H1 (cell line): ENCODE measurements at regions not wholly inside any gene's neighbourhood (a gene's known extent, or its start where the extent isn't known, plus 50 kb on each side); places are given as distances from the start of the nearest gene placed in this dataset.

Experiments used
- CTCF ChIA-PET: fragments of 300-600 bp; sonication (Branson Sonifier 250); formaldehyde crosslinking; loops from one replicate; lab custom pipeline; 2021; ENCODE audit not compliant: partially characterized antibody; lab: Charles Lee
- POLR2A ChIA-PET: fragments of 300-600 bp; sonication (Branson Sonifier 250); formaldehyde crosslinking; loops from one replicate; lab custom pipeline; 2021; ENCODE audit warnings: inconsistent platforms; ENCODE audit not compliant: partially characterized antibody; lab: Charles Lee
- DNase-seq, 2 experiments: peaks; one replicate each; pipeline versions ENCODE4 v3.0.0 to v3.0.0-alpha.2; 2010 to 2022; ENCODE audit warnings: low spot score in 2 of 2, low read depth in 1 of 2, mixed read lengths in 1 of 2
- FAIRE-seq: peaks from 2 replicates; lab custom pipeline; 2011; peaks lifted over from hg19 to GRCh38; lab: Jason Lieb, UNC
- H2AFZ ChIP-seq: 2 replicates; pipeline ENCODE4 v1.8.1; 2012; ENCODE audit warnings: low read length, inconsistent platforms
- H2AK5ac ChIP-seq: 2 replicates; pipeline ENCODE4 v1.6.1; 2013; ENCODE audit warnings: low read depth, low read length
- H2BK120ac ChIP-seq: replicated peaks from 2 replicates; pipeline ENCODE3; 2013; ENCODE audit warnings: low read depth, low read length, inconsistent platforms
- H2BK12ac ChIP-seq: 2 replicates; pipeline ENCODE4 v1.6.1; 2013; ENCODE audit warnings: low read depth, low read length
- H2BK15ac ChIP-seq: 2 replicates; pipeline ENCODE4 v1.6.1; 2013; ENCODE audit warnings: low read length
- H2BK20ac ChIP-seq: 2 replicates; pipeline ENCODE4 v1.6.1; 2013; ENCODE audit warnings: low read length
- H2BK5ac ChIP-seq: 2 replicates; pipeline ENCODE4 v1.6.1; 2013; ENCODE audit warnings: low read depth, low read length
- H3K14ac ChIP-seq: 2 replicates; pipeline ENCODE4 v1.6.1; 2013; ENCODE audit warnings: inconsistent platforms; ENCODE audit not compliant: insufficient read length
- H3K18ac ChIP-seq: 2 replicates; pipeline ENCODE4 v1.6.1; 2013; ENCODE audit warnings: low read length; ENCODE audit errors: extremely low read depth
- H3K23ac ChIP-seq: 2 replicates; pipeline ENCODE4 v1.6.1; 2013; ENCODE audit warnings: inconsistent platforms; ENCODE audit not compliant: insufficient read length
- H3K23me2 ChIP-seq: 2 replicates; pipeline ENCODE4 v1.6.1; 2013; ENCODE audit warnings: low read depth, low read length
- H3K27ac ChIP-seq: 2 replicates; pipeline ENCODE4 v1.6.1; 2011; ENCODE audit warnings: low read depth, low read length, inconsistent platforms
- H3K27me3 ChIP-seq, 4 experiments: replicated peaks in 1 of 4; 1 replicate in 1 of 4; 2 replicates in 3 of 4; pipeline versions ENCODE4 v1.6.1 to v1.8.1; 2011 to 2013; ENCODE audit warnings: low read length in 3 of 4, mild to moderate bottlenecking in 3 of 4, inconsistent platforms in 2 of 4, mixed read lengths in 2 of 4, moderate library complexity in 1 of 4; ENCODE audit not compliant: control insufficient read depth in 3 of 4, insufficient read depth in 3 of 4; ENCODE audit errors: extremely low read depth in 1 of 4
- H3K36me3 ChIP-seq, 4 experiments: 2 replicates each; pipeline versions ENCODE4 v1.6.1 to v1.8.1; 2011 to 2013; ENCODE audit warnings: mild to moderate bottlenecking in 4 of 4, low read length in 3 of 4, moderate library complexity in 2 of 4, control low read depth in 1 of 4, inconsistent platforms in 1 of 4; ENCODE audit not compliant: insufficient read depth in 4 of 4, control insufficient read depth in 2 of 4
- H3K4ac ChIP-seq: replicated peaks from 2 replicates; pipeline ENCODE3; 2013; ENCODE audit warnings: low read length, low read depth, mixed read lengths, inconsistent platforms; ENCODE audit not compliant: insufficient read length
- H3K4me1 ChIP-seq, 4 experiments: replicated peaks in 1 of 4; 1 replicate in 1 of 4; 2 replicates in 3 of 4; pipeline versions ENCODE4 v1.6.1 to v1.8.1; 2011 to 2013; ENCODE audit warnings: low read length in 3 of 4, inconsistent platforms in 2 of 4, mixed read lengths in 1 of 4; ENCODE audit not compliant: insufficient read depth in 4 of 4, control insufficient read depth in 3 of 4
- H3K4me2 ChIP-seq, 2 experiments: 2 replicates each; pipeline versions ENCODE4 v1.6.1 to v1.8.1; 2011 to 2013; ENCODE audit warnings: low read depth in 2 of 2, low read length in 2 of 2, control low read depth in 1 of 2, inconsistent platforms in 1 of 2, mild to moderate bottlenecking in 1 of 2; ENCODE audit not compliant: insufficient read depth in 1 of 2
- H3K4me3 ChIP-seq, 4 experiments: fragments of 200-600, 300-600 bp in 1 of 4; sonication (generic), shearing (Covaris generic), sonication (Bioruptor Twin) in 1 of 4; 2 replicates each; pipeline versions ENCODE4 v1.5.1 to v1.8.1; 2011 to 2016; ENCODE audit warnings: low read length in 4 of 4, low read depth in 3 of 4, control low read depth in 2 of 4, inconsistent platforms in 2 of 4, mild to moderate bottlenecking in 2 of 4, mixed read lengths in 1 of 4, moderate library complexity in 1 of 4; ENCODE audit not compliant: insufficient read depth in 2 of 4; ENCODE audit errors: extremely low read depth in 1 of 4
- H3K56ac ChIP-seq: replicated peaks from 2 replicates; pipeline ENCODE3; 2013; ENCODE audit warnings: low read depth, mild to moderate bottlenecking, mixed read lengths, low read length, inconsistent platforms; ENCODE audit not compliant: insufficient read length
- H3K79me1 ChIP-seq: 2 replicates; pipeline ENCODE4 v1.6.1; 2013; ENCODE audit warnings: low read depth, low read length, control low read depth
- H3K79me2 ChIP-seq, 2 experiments: 2 replicates each; pipeline versions ENCODE4 v1.6.1 to v1.8.1; 2012 to 2013; ENCODE audit warnings: low read length in 2 of 2, mild to moderate bottlenecking in 2 of 2, inconsistent platforms in 1 of 2; ENCODE audit not compliant: insufficient read depth in 2 of 2, control insufficient read depth in 1 of 2
- H3K9ac ChIP-seq, 4 experiments: replicated peaks in 1 of 4; 1 replicate in 1 of 4; 2 replicates in 3 of 4; pipeline versions ENCODE4 v1.6.1 to v1.8.1; 2011 to 2013; ENCODE audit warnings: low read depth in 3 of 4, low read length in 3 of 4, control low read depth in 2 of 4, mild to moderate bottlenecking in 2 of 4, moderate library complexity in 2 of 4, inconsistent platforms in 1 of 4; ENCODE audit errors: extremely low read depth in 1 of 4
- H3K9me3 ChIP-seq, 2 experiments: 2 replicates each; pipeline versions ENCODE4 v1.6.1 to v1.8.1; 2012 to 2013; ENCODE audit warnings: mild to moderate bottlenecking in 2 of 2, moderate library complexity in 2 of 2, control low read depth in 1 of 2, inconsistent platforms in 1 of 2, low read depth in 1 of 2, low read length in 1 of 2, mixed read lengths in 1 of 2; ENCODE audit not compliant: insufficient read depth in 2 of 2
- H4K20me1 ChIP-seq, 2 experiments: replicated peaks in 1 of 2; 2 replicates each; pipeline versions ENCODE3 to v1.8.1; 2011 to 2013; ENCODE audit warnings: inconsistent platforms in 2 of 2, low read length in 2 of 2, mild to moderate bottlenecking in 1 of 2; ENCODE audit not compliant: insufficient read depth in 2 of 2, control insufficient read depth in 1 of 2
- H4K5ac ChIP-seq: 2 replicates; pipeline ENCODE4 v1.6.1; 2013; ENCODE audit warnings: low read length, low read depth, mixed read lengths, inconsistent platforms; ENCODE audit not compliant: insufficient read length
- H4K8ac ChIP-seq: 2 replicates; pipeline ENCODE4 v1.8.0; 2013; ENCODE audit warnings: mild to moderate bottlenecking, moderate library complexity, low read length, inconsistent platforms; ENCODE audit not compliant: insufficient read depth; ENCODE audit errors: extremely low read depth
- H4K91ac ChIP-seq: replicated peaks from 2 replicates; pipeline ENCODE3; 2013; ENCODE audit warnings: low read length, mixed read lengths, inconsistent platforms; ENCODE audit not compliant: insufficient read length
- ASH2L ChIP-seq: fragments of 200-600, 300-600 bp; sonication (generic); IDR thresholded peaks from one replicate; pipeline ENCODE4 v1.7.1; 2017; ENCODE audit warnings: low read length
- CTCF ChIP-seq, 3 experiments: IDR thresholded peaks; 1 replicate in 2 of 3; 2 replicates in 1 of 3; pipeline versions ENCODE4 v1.5.1 to v1.6.1; 2011; ENCODE audit warnings: low read length in 3 of 3, mild to moderate bottlenecking in 3 of 3, inconsistent platforms in 2 of 3, low read depth in 1 of 3, moderate library complexity in 1 of 3; ENCODE audit not compliant: insufficient read depth in 1 of 3; ENCODE audit errors: control extremely low read depth in 1 of 3
- NRF1 ChIP-seq: IDR thresholded peaks from 2 replicates; pipeline ENCODE4 v1.6.1; 2011; ENCODE audit warnings: mild to moderate bottlenecking, low read depth, low read length, improper control_type of control experiment
- RAD21 ChIP-seq, 2 experiments: IDR thresholded peaks in 1 of 2; conservative IDR thresholded peaks in 1 of 2; 2 replicates each; pipeline ENCODE4 v1.6.1; 2011; ENCODE audit warnings: low read depth in 2 of 2, low read length in 2 of 2, improper control_type of control experiment in 1 of 2, inconsistent platforms in 1 of 2, mild to moderate bottlenecking in 1 of 2, moderate library complexity in 1 of 2
- WGBS, 2 experiments: shearing (Covaris generic) in 1 of 2; methylation state at CpG; one replicate each; pipeline versions ENCODE4 v1.1.6 to v1.1.7; 2013 to 2015; ENCODE audit warnings: low lambda C conversion rate in 2 of 2, mixed read lengths in 2 of 2, inconsistent platforms in 1 of 2, low coverage in 1 of 2, missing lambda C conversion rate in 1 of 2; ENCODE audit not compliant: insufficient replicate concordance in 2 of 2, insufficient coverage in 1 of 2, insufficient read length in 1 of 2; ENCODE audit errors: extremely low coverage in 1 of 2, missing lambda C conversion rate in 1 of 2; 5-methylcytosine and 5-hydroxymethylcytosine counted together

DNA sequence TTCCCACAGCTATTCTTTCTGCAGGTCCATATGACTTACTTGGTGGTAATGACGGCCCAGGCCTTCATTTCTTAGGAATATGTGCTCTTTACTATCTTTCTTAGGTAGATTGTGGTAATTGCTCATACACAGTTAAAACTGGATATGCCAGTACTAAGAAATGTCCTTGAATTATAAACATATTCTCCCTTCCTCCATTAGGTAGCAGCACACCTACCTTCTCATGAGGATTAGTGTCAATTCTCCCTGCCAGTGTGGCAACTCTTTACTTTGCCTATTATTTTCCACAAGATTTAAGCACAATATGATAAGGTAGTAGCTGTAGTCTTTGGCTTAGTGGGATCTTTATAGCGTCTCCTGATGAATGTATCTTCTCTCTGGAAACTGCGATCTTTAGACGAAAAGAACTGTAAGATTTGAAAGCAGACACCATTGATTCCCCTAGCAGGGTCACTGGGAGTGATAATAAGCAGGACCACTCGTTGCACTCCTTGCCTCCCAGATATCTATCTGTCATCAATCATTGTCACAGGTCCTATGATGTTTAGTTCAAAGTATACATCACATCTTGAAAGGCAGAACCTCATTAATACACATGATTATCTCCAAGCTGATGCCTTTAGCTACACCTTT, 1240.7 kb downstream of the C4orf33 start:
- WGBS, 2 experiments, result 85% methylated on average over 5 of the region's 5 CpGs; no CpG with 5 or more reads in 1 of the 2 experiments
- FAIRE-seq, result peak; percentile 45

More for the DNA sequence above, 1240.7 kb downstream of the C4orf33 start:
- Histone ChIP-seq H2BK20ac (no peak overlapping the region), H3K4me3 (no peak overlapping the region), H3K4me2 (no peak overlapping the region), H3K9ac (no peak overlapping the region), H3K27me3 (peaks cover 0 to 1% (median 0%) of the 10 kb centered on the region in 4 experiments; a peak in 1 of 7 replicates), H2AFZ (no peak overlapping the region; the same call in 1 of the 2 replicates), H3K4ac (no peak overlapping the region), H3K23ac (no peak overlapping the region), H3K9me3 (no peaks in the 10 kb centered on the region), H4K8ac (no peak overlapping the region), H4K91ac (no peak overlapping the region), H3K23me2 (no peaks in the 10 kb centered on the region), H3K79me2 (no peaks in the 10 kb centered on the region), H4K5ac (no peak overlapping the region), H2AK5ac (no peak overlapping the region), H3K27ac (no peak overlapping the region), H3K14ac (no peak overlapping the region), H2BK120ac (no peak overlapping the region), H2BK12ac (no peak overlapping the region), H2BK5ac (no peak overlapping the region), H3K4me1 (no peaks in the 10 kb centered on the region; a peak in 2 of 7 replicates), H3K56ac (no peak overlapping the region), H3K79me1 (no peaks in the 10 kb centered on the region), H3K36me3 (no peaks in the 10 kb centered on the region), H4K20me1 (no peaks in the 10 kb centered on the region), H2BK15ac (no peak overlapping the region), H3K18ac (no peak overlapping the region)
- DNase-seq, result no peak
- ChIA-PET POLR2A (no interaction called here), CTCF (interaction anchor here (0.9 to 1.9 kb wide), 8 partner anchors 9 to 402 kb away, joined by 3 to 15 read pairs (median 4); no protein-coding TSS in a partner anchor)
- TF ChIP-seq CTCF (IDR thresholded peaks at IDR 0.05; ENCODE audit: control extremely low read depth in 1 of 3, insufficient read depth in 1 of 3, low read depth in 1 of 3, low read length in 3 of 3) (peak in 2 of 3 experiments; percentile 8 to 47; a peak in 2 of 4 replicates), NRF1 (no peak), ASH2L (no peak), RAD21 (IDR thresholded peaks at IDR 0.05 in 1 of 2, conservative IDR thresholded peaks at IDR 0.05 in 1 of 2; ENCODE audit: low read depth in 2 of 2, low read length in 2 of 2) (peak; percentile 34 to 38)
